DND-41 (cell line): ENCODE measurements at regions not wholly inside any gene's neighbourhood (a gene's known extent, or its start where the extent isn't known, plus 50 kb on each side); places are given as distances from the start of the nearest gene placed in this dataset.

Experiments
- ATAC-seq: fragments of 200-7000 bp; cut with Tn5 transposase; 3 replicates; pipeline ENCODE4 v1.9.1; 2021; ENCODE audit warnings: low read depth; ENCODE audit not compliant: insufficient read depth
- DNase-seq: peaks from one replicate; pipeline ENCODE4 v3.0.0-alpha.2; 2020
- H2AFZ ChIP-seq: 2 replicates; pipeline ENCODE4 v1.6.0; 2012; ENCODE audit warnings: low read depth, low read length
- H3K27ac ChIP-seq: 2 replicates; pipeline ENCODE4 v1.5.1; 2012; ENCODE audit warnings: low read length, inconsistent platforms
- H3K27me3 ChIP-seq: fragments of 200-600 bp; sonication (generic); 2 replicates; pipeline ENCODE4 v1.6.0; 2012; ENCODE audit warnings: low read length, mild to moderate bottlenecking, inconsistent platforms; ENCODE audit not compliant: insufficient read depth, poor library complexity
- H3K36me3 ChIP-seq: 2 replicates; pipeline ENCODE4 v1.5.1; 2012; ENCODE audit warnings: low read length, inconsistent platforms; ENCODE audit not compliant: insufficient read depth
- H3K4me1 ChIP-seq: 2 replicates; pipeline ENCODE4 v1.5.1; 2012; ENCODE audit warnings: mild to moderate bottlenecking, low read length; ENCODE audit not compliant: insufficient read depth
- H3K4me2 ChIP-seq: 2 replicates; pipeline ENCODE4 v1.6.0; 2012; ENCODE audit warnings: mild to moderate bottlenecking, moderate library complexity, low read length, inconsistent platforms; ENCODE audit not compliant: insufficient read depth
- H3K4me3 ChIP-seq, 2 experiments: fragments of 200-600 bp in 1 of 2; shearing (Covaris generic) in 1 of 2; 2 replicates each; pipeline ENCODE4 v1.5.1; 2012 to 2016; ENCODE audit warnings: inconsistent platforms in 2 of 2, low read length in 2 of 2, mild to moderate bottlenecking in 2 of 2, low read depth in 1 of 2, moderate library complexity in 1 of 2
- H3K79me2 ChIP-seq: 2 replicates; pipeline ENCODE4 v1.6.0; 2012; ENCODE audit warnings: low read length, inconsistent platforms; ENCODE audit not compliant: insufficient read depth
- H3K9ac ChIP-seq: 2 replicates; pipeline ENCODE4 v1.6.0; 2012; ENCODE audit warnings: low read depth, mild to moderate bottlenecking, inconsistent platforms, low read length, moderate library complexity
- H3K9me3 ChIP-seq: 2 replicates; pipeline ENCODE4 v1.5.1; 2012; ENCODE audit warnings: low read length, moderate library complexity, mild to moderate bottlenecking, inconsistent platforms; ENCODE audit not compliant: insufficient read depth, severe bottlenecking
- H4K20me1 ChIP-seq: 2 replicates; pipeline ENCODE4 v1.6.0; 2012; ENCODE audit warnings: low read length; ENCODE audit not compliant: insufficient read depth
- EZH2 ChIP-seq: IDR thresholded peaks from 3 replicates; pipeline ENCODE4 v1.6.1; 2012; ENCODE audit warnings: borderline replicate concordance, low read depth, mild to moderate bottlenecking, moderate library complexity, low read length, inconsistent platforms; ENCODE audit not compliant: severe bottlenecking
- TF ChIP-seq, protein P1 (sequence below): IDR thresholded peaks from 2 replicates; pipeline ENCODE4 v1.5.1; 2012; ENCODE audit warnings: borderline replicate concordance, low read length, moderate library complexity, mild to moderate bottlenecking; ENCODE audit not compliant: poor library complexity, severe bottlenecking; ENCODE audit errors: extremely low read depth

DNA sequence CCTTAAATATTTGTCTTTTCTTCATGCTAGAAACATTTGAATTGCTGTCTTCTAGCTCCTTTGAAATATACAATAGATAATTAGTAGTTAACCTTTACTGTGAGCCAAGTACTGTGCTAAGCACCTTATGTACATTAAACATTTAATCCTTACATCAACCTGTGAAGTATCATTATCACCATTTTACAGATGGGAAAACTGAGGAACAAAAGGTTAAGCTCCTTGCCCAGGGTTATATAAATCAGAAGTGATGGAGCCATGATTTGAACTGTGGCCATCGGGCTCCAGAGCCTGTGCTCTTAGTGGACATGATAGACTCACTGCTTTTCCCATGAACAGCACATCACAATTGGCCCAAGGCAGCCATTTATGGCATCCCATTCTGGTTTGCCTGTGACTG lies 140.9 kb downstream of the UNC5CL start:
- H3K4me3 ChIP-seq = no peak overlapping the region
- no peaks in the 10 kb centered on the region for H3K9me3 ChIP-seq
- H4K20me1 ChIP-seq = no peaks in the 10 kb centered on the region
- no peaks in the 10 kb centered on the region for H3K36me3 ChIP-seq
- H3K4me1 ChIP-seq = no peaks in the 10 kb centered on the region
- peaks cover 6% of the 10 kb centered on the region for H3K27me3 ChIP-seq
- no peak overlapping the region for H3K9ac ChIP-seq
- no peak for DNase-seq
- no peak overlapping the region for H3K4me2 ChIP-seq
- H2AFZ ChIP-seq = no peak overlapping the region
- no peak for TF ChIP-seq EZH2
- TF ChIP-seq, protein P1, sequence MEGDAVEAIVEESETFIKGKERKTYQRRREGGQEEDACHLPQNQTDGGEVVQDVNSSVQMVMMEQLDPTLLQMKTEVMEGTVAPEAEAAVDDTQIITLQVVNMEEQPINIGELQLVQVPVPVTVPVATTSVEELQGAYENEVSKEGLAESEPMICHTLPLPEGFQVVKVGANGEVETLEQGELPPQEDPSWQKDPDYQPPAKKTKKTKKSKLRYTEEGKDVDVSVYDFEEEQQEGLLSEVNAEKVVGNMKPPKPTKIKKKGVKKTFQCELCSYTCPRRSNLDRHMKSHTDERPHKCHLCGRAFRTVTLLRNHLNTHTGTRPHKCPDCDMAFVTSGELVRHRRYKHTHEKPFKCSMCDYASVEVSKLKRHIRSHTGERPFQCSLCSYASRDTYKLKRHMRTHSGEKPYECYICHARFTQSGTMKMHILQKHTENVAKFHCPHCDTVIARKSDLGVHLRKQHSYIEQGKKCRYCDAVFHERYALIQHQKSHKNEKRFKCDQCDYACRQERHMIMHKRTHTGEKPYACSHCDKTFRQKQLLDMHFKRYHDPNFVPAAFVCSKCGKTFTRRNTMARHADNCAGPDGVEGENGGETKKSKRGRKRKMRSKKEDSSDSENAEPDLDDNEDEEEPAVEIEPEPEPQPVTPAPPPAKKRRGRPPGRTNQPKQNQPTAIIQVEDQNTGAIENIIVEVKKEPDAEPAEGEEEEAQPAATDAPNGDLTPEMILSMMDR = no peak
- no peak overlapping the region for H3K27ac ChIP-seq
- no peaks in the 10 kb centered on the region for H3K79me2 ChIP-seq
- ATAC-seq = no peak

DNA sequence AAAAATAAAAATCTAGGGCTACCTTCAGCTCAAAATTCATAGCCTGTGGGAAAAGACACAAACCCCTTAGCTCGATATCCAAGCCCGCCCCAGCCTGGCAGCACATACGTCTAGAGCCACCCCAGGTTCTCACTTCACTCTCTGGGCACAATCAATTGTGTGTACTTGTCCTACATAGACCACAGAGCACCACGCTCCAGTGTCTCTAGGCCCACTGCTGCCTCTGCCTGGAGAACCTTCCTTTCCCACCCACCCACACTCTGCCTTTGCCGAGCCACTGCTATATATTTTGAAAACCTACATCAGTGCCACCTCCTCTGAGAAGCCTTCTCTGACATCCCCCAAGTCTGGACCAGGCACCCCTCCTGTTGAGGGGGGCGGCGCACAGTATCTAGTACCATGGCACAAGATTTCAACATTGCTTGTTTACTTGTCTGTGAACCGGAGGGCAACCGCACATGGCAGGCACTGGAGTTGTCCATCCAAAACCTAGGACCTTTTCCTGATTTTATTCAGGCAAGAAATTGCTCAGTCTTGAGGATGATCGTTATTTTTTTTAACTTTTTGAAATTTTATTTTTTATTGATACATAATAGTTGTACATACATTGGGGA lies 141.5 kb downstream of the UNC5CL start:
- Histone ChIP-seq H3K36me3 (no peaks in the 10 kb centered on the region), H4K20me1 (no peaks in the 10 kb centered on the region), H3K9me3 (no peaks in the 10 kb centered on the region), H3K4me2 (no peak overlapping the region), H3K4me3 (no peak overlapping the region), H3K9ac (no peak overlapping the region), H2AFZ (no peak overlapping the region), H3K4me1 (no peaks in the 10 kb centered on the region), H3K27me3 (peaks cover 3% of the 10 kb centered on the region), H3K79me2 (no peaks in the 10 kb centered on the region), H3K27ac (no peak overlapping the region)
- TF ChIP-seq EZH2 = no peak
- no peak for ATAC-seq
- DNase-seq = no peak

DNA sequence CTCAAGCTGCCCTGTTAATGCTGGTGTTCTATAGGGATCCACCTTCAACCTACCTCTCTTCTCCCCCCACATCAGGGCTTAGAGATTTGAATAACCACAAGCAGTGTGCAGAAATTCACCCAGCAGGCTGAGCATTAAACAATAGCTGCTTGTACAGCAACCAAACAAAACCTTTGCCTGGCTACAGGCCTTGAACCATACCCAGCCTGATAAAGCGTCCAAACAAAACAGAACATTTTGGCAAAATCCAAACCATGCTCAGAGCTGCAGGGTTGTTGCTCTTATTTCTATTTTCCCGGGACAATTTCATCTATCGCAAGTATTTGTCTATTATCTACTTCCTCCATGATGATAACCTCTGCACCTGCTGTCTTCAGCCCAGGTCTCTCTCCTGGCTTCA lies 142.3 kb downstream of the UNC5CL start:
- peaks cover 3% of the 10 kb centered on the region for H3K27me3 ChIP-seq
- H3K4me1 ChIP-seq = no peaks in the 10 kb centered on the region
- ATAC-seq = no peak
- H2AFZ ChIP-seq = no peak overlapping the region
- H3K9me3 ChIP-seq = no peaks in the 10 kb centered on the region
- no peaks in the 10 kb centered on the region for H3K79me2 ChIP-seq
- H4K20me1 ChIP-seq = no peaks in the 10 kb centered on the region
- H3K4me2 ChIP-seq = no peak overlapping the region
- DNase-seq = no peak
- H3K4me3 ChIP-seq = no peak overlapping the region
- H3K27ac ChIP-seq = no peak overlapping the region
- TF ChIP-seq, protein P1 = no peak
- TF ChIP-seq EZH2 = no peak
- no peaks in the 10 kb centered on the region for H3K36me3 ChIP-seq
- no peak overlapping the region for H3K9ac ChIP-seq

DNA sequence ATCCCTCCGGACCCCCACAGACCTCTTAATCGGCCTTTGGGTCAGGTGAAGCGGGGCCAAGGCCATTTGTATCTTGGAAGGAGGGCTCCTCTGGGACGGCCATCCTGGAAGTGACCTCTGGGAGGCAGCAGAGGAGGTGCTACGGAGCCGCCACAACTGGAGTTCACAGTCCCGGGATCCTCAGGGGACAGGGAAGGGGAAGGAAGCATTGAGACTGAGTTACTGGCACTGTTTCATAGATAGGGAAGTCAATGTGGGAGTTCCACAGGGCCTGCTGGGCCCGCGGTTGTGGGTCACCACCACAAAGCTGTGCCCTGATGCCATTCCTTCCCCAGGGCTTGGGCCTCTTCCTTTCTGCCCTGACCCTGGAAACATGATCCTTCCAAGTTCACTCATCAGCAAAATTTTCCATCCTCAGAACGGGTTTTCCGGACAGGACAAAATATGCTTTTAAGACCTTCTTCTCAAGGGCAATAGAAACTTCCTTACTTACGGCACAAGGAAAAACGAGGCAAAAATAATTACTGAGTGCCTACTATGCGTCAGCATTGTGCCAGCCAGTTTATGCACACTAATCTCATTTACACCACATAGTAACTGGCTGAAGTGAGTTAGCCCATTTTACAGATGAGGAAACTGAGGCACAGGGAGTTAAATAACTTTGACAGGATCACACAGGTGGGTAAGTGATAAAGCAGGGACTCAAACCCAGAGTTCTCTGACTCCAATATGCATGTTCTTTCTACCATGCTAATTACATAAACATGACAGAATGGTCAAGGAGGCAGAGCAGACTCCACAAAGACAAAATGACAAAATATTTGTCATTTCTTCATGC lies 143.8 kb downstream of the UNC5CL start:
- Histone ChIP-seq H3K4me3 (no peak overlapping the region), H3K4me1 (no peaks in the 10 kb centered on the region), H3K79me2 (no peaks in the 10 kb centered on the region), H3K9ac (no peak overlapping the region), H2AFZ (no peak overlapping the region), H3K27me3 (peaks cover 4% of the 10 kb centered on the region), H3K27ac (no peak overlapping the region), H4K20me1 (0 out of 2 replicates have a peak, but pooled peaks cover 3% of the 10 kb centered on the region), H3K36me3 (no peaks in the 10 kb centered on the region), H3K9me3 (no peaks in the 10 kb centered on the region), H3K4me2 (no peak overlapping the region)
- TF ChIP-seq, protein P1 = peak; percentile 35
- no peak for TF ChIP-seq EZH2
- ATAC-seq = no peak
- no peak for DNase-seq
